NT2/D1 (cell line): ENCODE measurements at regions not wholly inside any gene's neighbourhood (a gene's known extent, or its start where the extent isn't known, plus 50 kb on each side); places are given as distances from the start of the nearest gene placed in this dataset.

Source experiments
- YY1 ChIP-seq: IDR thresholded peaks from 2 replicates; pipeline ENCODE4 v1.6.1; 2011; ENCODE audit not compliant: insufficient read length, insufficient read depth
- ZNF274 ChIP-seq: IDR thresholded peaks from 2 replicates; pipeline ENCODE4 v1.6.1; 2011; ENCODE audit warnings: mild to moderate bottlenecking, low read depth, low read length

DNA sequence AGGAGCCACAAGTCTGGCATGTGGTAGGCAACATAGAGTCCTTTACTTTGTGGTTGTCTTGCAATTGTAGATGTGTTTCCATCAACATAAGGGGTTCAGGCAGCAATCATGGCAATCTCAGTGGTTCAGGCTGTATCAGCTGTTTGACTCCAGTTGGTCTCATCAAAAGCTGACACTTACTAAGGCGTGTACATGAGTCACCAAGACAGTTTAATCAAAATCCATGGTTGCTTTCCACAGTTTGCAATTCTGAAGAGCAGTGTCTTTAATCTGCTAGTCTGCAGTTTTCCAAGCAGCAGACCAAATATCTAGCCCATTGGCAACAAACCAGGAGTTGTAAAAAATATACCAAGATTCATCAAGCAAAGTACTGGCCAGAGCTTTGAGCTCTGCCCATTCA lies 210.2 kb downstream of the MDFIC start:
- TF ChIP-seq ZNF274 (no peak), YY1 (no peak)
